GM19452 (cell line): ENCODE measurements at regions not wholly inside any gene's neighbourhood (a gene's known extent, or its start where the extent isn't known, plus 50 kb on each side); places are given as distances from the start of the nearest gene placed in this dataset.
"Not testable (repeated sequence)": the region's sequence is repeated elsewhere in the genome, so short reads cannot be mapped to it uniquely, and the experiment has no call there.

ENCODE experiments used
- ATAC-seq: cut with Tn5 transposase; IDR thresholded peaks from one replicate; pipeline ENCODE4 v1.9.1; 2021; ENCODE audit not compliant: unreplicated experiment

DNA sequence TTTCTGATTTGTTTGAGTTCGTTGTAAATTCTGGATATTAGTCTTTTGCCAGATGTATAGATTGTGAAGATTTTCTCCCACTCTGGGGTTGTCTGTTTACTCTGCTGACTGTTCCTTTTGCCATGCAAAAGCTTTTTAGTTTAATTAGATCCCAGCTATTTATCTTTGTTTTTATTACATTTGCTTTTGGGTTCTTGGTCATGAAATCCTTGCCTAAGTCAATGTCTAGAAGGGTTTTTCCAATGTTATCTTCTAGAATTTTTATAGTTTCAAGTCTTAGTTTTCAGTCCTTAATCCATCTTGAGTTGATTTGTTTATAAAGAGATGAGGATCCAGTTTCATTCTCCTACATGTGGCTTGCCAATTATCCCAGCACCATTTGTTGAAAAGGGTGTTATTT, 68.7 kb upstream of the ZPLD1 start:
- ATAC-seq: not testable (repeated sequence)

DNA sequence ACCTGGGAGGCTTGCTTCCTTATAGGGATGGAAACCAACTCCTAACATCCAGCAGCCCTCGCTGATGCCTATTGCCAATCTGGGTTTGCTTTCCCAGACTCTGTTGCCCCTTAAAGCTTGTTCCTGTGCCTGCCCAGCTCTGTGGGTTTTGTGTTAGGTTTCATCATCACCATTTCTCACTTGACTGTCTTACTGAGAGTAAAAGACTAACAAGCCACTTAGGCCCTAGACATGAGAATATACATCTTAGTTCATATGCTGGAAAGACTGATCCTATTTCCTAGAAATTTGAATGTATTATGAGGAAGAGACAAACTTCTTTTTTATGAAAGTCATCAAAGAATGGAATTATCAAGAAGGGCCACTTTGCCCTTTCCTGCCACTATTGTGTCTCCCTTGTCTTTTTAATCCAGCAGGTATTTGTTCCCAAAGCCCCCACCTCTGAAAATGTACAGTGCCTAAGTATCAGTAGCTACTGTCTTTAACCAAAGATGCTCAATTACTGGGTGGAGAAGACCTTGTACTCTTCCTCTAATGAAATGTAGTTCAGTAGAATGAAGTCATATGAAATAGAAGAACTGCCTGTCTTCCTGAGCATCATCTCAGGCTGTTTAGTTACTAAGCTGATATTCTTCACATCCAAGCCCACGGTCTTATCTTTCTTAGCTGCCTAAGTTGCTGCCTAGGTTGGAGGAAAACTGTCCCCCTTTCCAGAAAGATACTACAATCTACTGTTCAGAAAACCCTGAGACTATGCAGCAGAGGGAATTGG, 59.8 kb upstream of the ZPLD1 start:
- ATAC-seq: no peak

DNA sequence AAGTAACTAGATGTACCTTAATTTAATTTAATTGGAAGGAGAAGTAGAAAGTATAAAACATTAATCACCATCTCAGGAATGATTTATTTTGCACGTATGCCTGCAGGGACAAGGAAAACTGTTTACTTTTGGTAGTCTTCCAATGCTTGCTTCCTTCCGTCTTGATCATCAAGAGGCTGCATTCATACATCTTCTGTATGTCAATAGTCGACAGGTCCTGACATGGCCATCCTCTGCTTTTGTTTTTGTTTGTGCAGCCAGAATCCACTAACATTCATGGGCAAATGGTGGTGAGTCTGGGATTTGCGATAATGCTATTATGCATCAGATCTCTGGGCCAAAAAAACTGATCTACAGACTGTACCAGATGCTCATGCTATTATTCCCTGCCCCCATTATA, 56.6 kb upstream of the ZPLD1 start:
- no peak for ATAC-seq

DNA sequence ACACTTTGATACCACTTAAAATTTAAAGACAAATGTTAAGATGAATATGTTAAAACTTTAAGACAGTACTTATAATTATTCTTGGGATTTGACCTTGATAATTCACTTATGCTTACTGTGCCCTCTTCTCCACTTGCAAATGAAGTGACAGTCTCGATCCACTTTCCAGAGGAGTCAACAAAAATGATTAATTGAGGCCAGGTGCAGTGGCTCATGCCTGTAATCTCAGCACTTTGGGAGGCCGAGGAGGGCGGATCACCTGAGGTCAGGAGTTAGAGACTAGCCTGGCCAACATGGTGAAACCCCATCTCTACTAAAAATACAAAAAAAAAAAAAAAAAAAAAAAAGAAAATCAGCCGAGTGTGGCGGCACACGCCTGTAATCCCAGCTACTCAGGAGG, 52.6 kb upstream of the ZPLD1 start:
- not testable (repeated sequence) for ATAC-seq
